ENCODE measurements at regions not wholly inside any gene's neighbourhood (a gene's known extent, or its start where the extent isn't known, plus 50 kb on each side); places are given as distances from the start of the nearest gene placed in this dataset.
A peak's percentile ranks its signal among the peaks of the same experiment; 100 is the strongest.

- TF ChIP-seq SNAI2 (CRISPR knock-in tag; IDR thresholded peaks at IDR 0.05) (0 out of 2 replicates have a peak, but pooled peaks have one; percentile 18), ESRRG (CRISPR knock-in tag; IDR thresholded peaks at IDR 0.05) (no peak), CSRNP3 (CRISPR knock-in tag; IDR thresholded peaks at IDR 0.05) (no peak), TOX (CRISPR knock-in tag; IDR thresholded peaks at IDR 0.05; ENCODE audit: borderline replicate concordance) (no peak), PATZ1 (CRISPR knock-in tag; IDR thresholded peaks at IDR 0.05; ENCODE audit: borderline replicate concordance) (no peak), ZC3H10 (CRISPR knock-in tag; IDR thresholded peaks at IDR 0.05) (no peak), CREB5 (CRISPR knock-in tag; IDR thresholded peaks at IDR 0.05; ENCODE audit: low read depth) (no peak), ZFP30 (CRISPR knock-in tag; IDR thresholded peaks at IDR 0.05) (no peak), RARB (CRISPR knock-in tag; IDR thresholded peaks at IDR 0.05) (no peak), ZFP3 (CRISPR knock-in tag; IDR thresholded peaks at IDR 0.05) (no peak), ARNTL (CRISPR knock-in tag; IDR thresholded peaks at IDR 0.05; ENCODE audit: borderline replicate concordance, low read depth) (no peak), TCF4 (CRISPR knock-in tag; IDR thresholded peaks at IDR 0.05; ENCODE audit: borderline replicate concordance) (peak; percentile 29; the same call in 1 of the 2 replicates)
Measured at GRCh38 chr3:35946854-35947515, 307.7 kb downstream of the ARPP21 start.
